NT2/D1 (cell line): ENCODE measurements at regions not wholly inside any gene's neighbourhood (a gene's known extent, or its start where the extent isn't known, plus 50 kb on each side); places are given as distances from the start of the nearest gene placed in this dataset.

Experiments used
- SUZ12 ChIP-seq: IDR thresholded peaks from 2 replicates; pipeline ENCODE4 v1.6.1; 2011; ENCODE audit not compliant: insufficient read length, insufficient read depth; ENCODE audit errors: extremely low read depth
- YY1 ChIP-seq: IDR thresholded peaks from 2 replicates; pipeline ENCODE4 v1.6.1; 2011; ENCODE audit not compliant: insufficient read length, insufficient read depth

- TF ChIP-seq YY1 (no peak), SUZ12 (no peak)
Observed at GRCh38 chr4:132332932-132333723, 816.0 kb upstream of the PCDH10 start.
